ENCODE measurements at regions not wholly inside any gene's neighbourhood (a gene's known extent, or its start where the extent isn't known, plus 50 kb on each side); places are given as distances from the start of the nearest gene placed in this dataset.
A peak's percentile ranks its signal among the peaks of the same experiment; 100 is the strongest.

DNA sequence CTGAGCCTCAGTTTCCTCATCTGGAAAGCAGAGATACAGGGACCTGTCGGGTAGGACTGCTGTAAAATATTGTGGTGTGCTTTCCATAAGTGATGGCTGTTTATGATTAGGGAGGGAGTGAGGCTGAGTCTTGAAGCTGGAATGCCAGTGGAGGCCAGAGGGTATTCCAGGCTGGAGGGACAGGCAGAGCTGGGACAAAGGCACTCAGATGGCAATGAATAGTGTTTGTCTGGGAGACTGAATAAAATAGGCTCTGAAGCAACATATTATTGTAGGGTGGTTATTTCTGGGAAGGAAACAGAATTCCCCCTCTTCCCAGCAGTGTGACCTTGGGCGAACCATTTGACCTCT lies 120.7 kb downstream of the INHBB start:
- H3K4me3 ChIP-seq (ENCODE audit: low read depth, low read length), result no peak overlapping the region
- TF ChIP-seq, protein P1, sequence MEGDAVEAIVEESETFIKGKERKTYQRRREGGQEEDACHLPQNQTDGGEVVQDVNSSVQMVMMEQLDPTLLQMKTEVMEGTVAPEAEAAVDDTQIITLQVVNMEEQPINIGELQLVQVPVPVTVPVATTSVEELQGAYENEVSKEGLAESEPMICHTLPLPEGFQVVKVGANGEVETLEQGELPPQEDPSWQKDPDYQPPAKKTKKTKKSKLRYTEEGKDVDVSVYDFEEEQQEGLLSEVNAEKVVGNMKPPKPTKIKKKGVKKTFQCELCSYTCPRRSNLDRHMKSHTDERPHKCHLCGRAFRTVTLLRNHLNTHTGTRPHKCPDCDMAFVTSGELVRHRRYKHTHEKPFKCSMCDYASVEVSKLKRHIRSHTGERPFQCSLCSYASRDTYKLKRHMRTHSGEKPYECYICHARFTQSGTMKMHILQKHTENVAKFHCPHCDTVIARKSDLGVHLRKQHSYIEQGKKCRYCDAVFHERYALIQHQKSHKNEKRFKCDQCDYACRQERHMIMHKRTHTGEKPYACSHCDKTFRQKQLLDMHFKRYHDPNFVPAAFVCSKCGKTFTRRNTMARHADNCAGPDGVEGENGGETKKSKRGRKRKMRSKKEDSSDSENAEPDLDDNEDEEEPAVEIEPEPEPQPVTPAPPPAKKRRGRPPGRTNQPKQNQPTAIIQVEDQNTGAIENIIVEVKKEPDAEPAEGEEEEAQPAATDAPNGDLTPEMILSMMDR (IDR thresholded peaks at IDR 0.05; ENCODE audit: insufficient read depth, low read depth, low read length), result no peak
- no peak for DNase-seq (ENCODE audit: low read depth)

DNA sequence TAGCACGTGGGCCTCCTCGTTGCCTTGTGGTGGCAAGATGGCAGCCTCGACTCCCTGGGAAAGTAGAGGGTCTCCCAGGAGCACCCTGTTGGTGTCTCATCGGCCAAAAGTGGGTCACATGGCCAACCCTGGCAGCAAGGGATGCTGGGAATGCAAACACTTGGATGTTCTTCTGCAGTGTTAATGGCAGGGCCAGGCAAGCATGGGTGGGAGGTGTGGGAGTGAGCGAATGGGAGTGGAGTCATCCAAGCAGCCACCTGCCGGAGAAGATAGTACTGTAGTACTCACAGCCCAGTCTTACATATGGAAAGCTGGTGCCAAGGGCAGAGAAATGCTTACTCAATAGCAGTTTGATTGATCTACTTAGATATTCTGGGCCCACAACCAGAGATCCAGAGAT lies 122.2 kb downstream of the INHBB start:
- TF ChIP-seq, protein P1 (IDR thresholded peaks at IDR 0.05; ENCODE audit: insufficient read depth, low read depth, low read length), result no peak
- DNase-seq (ENCODE audit: low read depth), result no peak
- no peak overlapping the region for H3K4me3 ChIP-seq (ENCODE audit: low read depth, low read length)

DNA sequence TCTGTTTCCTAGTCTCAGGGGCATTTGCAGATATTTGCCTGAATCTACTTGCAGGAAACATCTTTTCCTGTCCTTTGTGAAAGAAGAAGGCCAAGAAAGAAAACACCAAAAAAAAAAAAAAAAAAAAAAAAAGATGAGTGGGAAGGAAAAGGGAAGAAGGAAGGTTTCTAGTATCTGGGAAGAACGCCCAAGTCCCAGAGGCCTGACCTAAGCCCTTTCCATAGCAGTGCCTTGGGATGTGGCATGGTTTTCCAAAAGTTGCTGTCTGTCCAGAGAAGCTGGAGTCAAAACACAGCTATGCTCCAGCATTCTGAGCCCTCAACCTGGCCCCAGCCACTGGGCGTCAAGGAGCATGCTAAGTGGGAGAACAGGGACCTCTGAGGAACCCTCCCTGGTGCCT lies 123.5 kb downstream of the INHBB start:
- peak; percentile 28 for DNase-seq (ENCODE audit: low read depth)
- TF ChIP-seq, protein P1 (IDR thresholded peaks at IDR 0.05; ENCODE audit: insufficient read depth, low read depth, low read length), result no peak
- H3K4me3 ChIP-seq (ENCODE audit: low read depth, low read length), result no peak overlapping the region

DNA sequence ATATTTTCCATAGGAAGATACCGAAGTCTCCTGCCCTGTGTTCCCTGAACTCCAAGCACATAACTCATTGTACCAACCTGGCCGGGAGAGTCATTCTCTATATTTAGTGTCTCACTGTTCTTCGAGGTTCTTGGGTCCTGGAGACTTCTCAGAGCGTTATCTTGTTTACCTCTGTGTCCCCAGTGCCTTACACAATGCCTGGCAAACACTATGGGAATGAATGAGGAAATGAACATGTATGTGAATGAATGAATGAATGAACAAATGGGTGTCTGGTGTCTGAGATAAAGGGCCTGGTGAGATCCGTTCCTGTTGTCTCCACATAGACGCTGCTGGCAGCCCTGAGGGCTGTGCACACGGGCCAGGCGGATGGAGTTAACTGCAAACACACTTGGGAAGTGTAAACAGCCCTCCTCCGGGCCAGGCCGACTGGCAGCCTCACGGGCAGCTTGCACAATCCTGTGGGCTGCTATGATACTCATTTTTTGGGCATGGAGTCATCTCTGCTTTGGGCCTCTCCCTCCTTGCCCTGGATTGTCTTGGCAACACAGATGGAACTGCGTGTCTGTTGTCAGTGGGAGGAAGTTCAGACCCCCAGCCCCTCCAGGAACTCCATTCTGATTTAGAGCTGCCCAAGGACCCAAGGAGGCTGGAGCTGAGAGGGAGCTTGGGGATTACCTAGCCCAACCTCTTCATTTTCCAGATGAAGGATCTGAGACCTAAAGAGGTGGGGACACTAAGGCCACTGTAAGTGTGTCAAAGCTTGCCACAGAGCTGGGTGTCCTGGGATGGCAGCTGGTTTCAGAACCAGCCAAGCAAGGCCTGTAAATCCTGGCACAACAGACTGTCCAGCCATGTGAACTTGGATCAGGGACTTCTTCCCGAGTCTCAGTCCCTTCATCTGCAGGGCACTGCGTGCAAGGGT lies 124.4 kb downstream of the INHBB start:
- peak; percentile 94 for DNase-seq (ENCODE audit: low read depth)
- TF ChIP-seq, protein P1 (IDR thresholded peaks at IDR 0.05; ENCODE audit: insufficient read depth, low read depth, low read length), result no peak
- H3K4me3 ChIP-seq (ENCODE audit: low read depth, low read length), result no peak overlapping the region

DNA sequence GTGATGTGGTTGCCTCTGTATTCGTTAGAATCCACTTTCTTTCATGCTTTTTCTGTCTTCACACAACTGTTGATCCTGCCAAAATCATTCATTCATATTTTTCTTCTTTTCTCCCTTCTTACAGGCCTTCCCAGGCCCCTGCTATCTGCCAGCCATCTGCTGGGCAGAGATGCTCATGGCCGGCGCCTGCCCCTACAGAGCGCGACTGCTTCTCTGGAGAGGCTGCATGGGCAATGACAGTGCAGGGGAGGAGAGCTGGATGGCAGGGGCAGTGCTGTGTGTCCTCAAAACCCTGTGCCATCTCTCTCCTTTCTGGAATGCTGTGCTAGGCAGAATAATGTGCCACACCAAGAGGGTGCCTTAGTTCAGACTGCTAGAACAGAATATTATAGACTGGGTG lies 125.2 kb downstream of the INHBB start:
- H3K4me3 ChIP-seq (ENCODE audit: low read depth, low read length), result no peak overlapping the region
- TF ChIP-seq, protein P1 (IDR thresholded peaks at IDR 0.05; ENCODE audit: insufficient read depth, low read depth, low read length), result no peak
- DNase-seq (ENCODE audit: low read depth), result no peak

DNA sequence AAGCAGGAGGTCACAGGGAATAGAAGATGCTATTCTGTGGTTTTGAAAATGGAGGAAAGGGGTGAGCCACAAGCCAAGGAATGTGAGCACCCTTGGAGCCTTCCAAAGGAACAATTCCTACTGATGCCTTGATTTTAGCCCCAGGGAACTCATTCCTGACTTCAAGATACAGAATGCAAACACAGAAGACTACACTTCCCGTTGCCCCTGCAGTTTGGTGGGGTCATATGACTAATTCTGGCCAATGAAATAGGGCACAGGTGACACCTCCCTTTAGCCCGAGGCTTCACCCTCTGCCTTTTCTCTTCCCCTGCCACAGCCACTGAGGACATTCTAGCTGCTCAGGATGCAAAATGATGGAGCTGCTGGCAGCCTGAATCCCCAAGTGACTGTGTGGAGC lies 126.1 kb downstream of the INHBB start:
- TF ChIP-seq, protein P1 (IDR thresholded peaks at IDR 0.05; ENCODE audit: insufficient read depth, low read depth, low read length), result no peak

More for the DNA sequence above, 126.1 kb downstream of the INHBB start:
- H3K4me3 ChIP-seq (ENCODE audit: low read depth, low read length), result no peak overlapping the region
- no peak for DNase-seq (ENCODE audit: low read depth)
